ENCODE measurements at regions not wholly inside any gene's neighbourhood (a gene's known extent, or its start where the extent isn't known, plus 50 kb on each side); places are given as distances from the start of the nearest gene placed in this dataset.
"Not testable (repeated sequence)": the region's sequence is repeated elsewhere in the genome, so short reads cannot be mapped to it uniquely, and the experiment has no call there.

DNA sequence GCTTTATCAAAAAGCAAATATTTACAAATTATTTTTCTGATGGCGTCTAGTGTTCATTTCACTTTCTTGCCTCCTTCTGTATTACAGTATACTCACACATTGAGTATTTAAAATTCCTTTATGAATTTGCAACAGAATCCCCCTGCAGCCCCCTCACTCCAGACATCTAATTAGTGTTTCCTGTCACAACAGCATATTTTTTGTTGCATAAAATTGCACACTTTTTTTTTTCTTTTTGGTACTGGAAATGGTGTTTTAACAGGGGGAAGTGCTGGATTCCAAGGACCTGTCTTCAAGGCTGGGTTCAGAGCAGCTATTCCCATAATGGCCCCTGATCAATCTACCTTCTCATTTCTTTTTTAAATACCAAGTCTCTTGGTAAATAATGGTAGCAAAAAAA lies 184.3 kb upstream of the HMCN1 start:
- ATAC-seq (no peak), DNase-seq (no peak)
- TF ChIP-seq, protein P1, sequence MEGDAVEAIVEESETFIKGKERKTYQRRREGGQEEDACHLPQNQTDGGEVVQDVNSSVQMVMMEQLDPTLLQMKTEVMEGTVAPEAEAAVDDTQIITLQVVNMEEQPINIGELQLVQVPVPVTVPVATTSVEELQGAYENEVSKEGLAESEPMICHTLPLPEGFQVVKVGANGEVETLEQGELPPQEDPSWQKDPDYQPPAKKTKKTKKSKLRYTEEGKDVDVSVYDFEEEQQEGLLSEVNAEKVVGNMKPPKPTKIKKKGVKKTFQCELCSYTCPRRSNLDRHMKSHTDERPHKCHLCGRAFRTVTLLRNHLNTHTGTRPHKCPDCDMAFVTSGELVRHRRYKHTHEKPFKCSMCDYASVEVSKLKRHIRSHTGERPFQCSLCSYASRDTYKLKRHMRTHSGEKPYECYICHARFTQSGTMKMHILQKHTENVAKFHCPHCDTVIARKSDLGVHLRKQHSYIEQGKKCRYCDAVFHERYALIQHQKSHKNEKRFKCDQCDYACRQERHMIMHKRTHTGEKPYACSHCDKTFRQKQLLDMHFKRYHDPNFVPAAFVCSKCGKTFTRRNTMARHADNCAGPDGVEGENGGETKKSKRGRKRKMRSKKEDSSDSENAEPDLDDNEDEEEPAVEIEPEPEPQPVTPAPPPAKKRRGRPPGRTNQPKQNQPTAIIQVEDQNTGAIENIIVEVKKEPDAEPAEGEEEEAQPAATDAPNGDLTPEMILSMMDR (IDR thresholded peaks at IDR 0.05), result no peak
- no peaks in the 10 kb centered on the region for H3K36me3 ChIP-seq
- H3K27ac ChIP-seq, result no peak overlapping the region
- intact Hi-C loops (cut with DNase I), result no loop called here
- no peaks in the 10 kb centered on the region for H3K9me3 ChIP-seq
- H3K4me1 ChIP-seq, result no peaks in the 10 kb centered on the region
- no peaks in the 10 kb centered on the region for H3K27me3 ChIP-seq (ENCODE audit: low read depth)
- H3K4me3 ChIP-seq, result no peak overlapping the region

DNA sequence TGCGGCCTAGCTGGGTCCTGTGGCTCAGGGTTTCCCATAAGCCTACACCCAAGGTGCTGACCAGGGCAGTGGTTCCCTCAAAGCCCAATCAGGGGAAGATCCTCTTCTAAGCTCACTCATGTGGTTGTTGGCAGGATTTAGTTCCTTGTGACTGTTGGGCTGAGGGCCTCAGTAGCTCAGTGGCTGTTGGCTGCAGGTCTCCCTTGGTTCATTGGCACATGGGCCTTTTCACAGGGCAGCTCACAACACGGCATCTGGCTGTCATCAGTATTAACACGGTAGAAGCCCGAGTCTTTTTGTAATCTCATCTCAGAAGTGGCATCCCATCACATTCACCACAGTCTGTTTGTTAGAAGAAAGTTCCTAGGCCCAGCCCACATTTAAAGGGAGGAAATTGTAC lies 188.2 kb upstream of the HMCN1 start:
- Histone ChIP-seq H3K27ac (no peak overlapping the region), H3K36me3 (no peaks in the 10 kb centered on the region), H3K4me3 (no peak overlapping the region), H3K4me1 (no peaks in the 10 kb centered on the region), H3K27me3 (ENCODE audit: low read depth) (no peaks in the 10 kb centered on the region), H3K9me3 (no peaks in the 10 kb centered on the region)
- intact Hi-C loops (cut with DNase I), result no loop called here
- no peak for DNase-seq
- TF ChIP-seq, protein P1 (IDR thresholded peaks at IDR 0.05), result no peak
- no peak for ATAC-seq

DNA sequence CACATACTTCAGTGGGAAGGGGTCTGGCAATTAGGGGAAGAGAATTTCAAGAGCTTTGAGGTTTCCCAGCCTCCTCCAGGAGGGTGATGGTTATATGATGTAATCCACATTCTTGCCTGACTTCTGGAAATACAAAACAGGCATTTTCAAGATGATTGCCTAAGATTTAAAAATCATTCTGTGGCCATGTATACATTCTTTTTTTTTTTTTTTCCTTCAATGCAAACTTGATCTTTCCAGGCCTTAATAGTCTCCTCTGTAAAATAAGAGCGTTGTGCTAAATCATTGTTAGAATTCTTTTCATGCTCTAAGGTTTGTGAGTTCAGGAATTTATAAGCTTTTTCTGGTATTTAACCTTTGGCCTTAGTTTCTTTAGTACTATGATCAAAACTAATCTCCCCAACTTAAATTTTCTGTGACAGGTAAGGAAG lies 192.3 kb upstream of the HMCN1 start:
- no peaks in the 10 kb centered on the region for H3K36me3 ChIP-seq
- intact Hi-C loops (cut with DNase I), result no loop called here
- H3K4me3 ChIP-seq, result no peak overlapping the region
- H3K27ac ChIP-seq, result no peak overlapping the region
- TF ChIP-seq, protein P1 (IDR thresholded peaks at IDR 0.05), result no peak
- DNase-seq (no peak), ATAC-seq (no peak)
- H3K9me3 ChIP-seq, result no peaks in the 10 kb centered on the region
- H3K4me1 ChIP-seq, result no peaks in the 10 kb centered on the region
- H3K27me3 ChIP-seq (ENCODE audit: low read depth), result no peaks in the 10 kb centered on the region

DNA sequence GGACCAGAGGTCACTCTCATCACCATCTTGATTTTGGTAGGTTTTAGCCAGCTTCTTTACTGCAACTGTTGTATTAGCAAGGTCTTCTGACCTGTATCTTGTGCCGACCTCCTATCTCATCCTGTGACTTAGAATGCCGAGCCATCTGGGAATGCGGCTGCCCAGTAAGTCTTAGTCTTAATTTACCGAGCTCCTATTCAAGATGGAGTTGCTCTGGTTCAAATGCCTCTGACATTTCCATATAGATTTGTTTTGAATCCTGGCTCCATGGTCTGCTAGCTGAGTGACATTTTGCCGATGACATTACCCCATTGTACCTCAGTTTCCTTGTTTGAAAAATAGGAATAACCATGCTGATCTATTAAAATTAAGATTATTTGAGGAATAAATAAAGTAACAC lies 193.9 kb upstream of the HMCN1 start:
- intact Hi-C loops (cut with DNase I), result no loop called here
- H3K27me3 ChIP-seq (ENCODE audit: low read depth), result no peaks in the 10 kb centered on the region

DNA sequence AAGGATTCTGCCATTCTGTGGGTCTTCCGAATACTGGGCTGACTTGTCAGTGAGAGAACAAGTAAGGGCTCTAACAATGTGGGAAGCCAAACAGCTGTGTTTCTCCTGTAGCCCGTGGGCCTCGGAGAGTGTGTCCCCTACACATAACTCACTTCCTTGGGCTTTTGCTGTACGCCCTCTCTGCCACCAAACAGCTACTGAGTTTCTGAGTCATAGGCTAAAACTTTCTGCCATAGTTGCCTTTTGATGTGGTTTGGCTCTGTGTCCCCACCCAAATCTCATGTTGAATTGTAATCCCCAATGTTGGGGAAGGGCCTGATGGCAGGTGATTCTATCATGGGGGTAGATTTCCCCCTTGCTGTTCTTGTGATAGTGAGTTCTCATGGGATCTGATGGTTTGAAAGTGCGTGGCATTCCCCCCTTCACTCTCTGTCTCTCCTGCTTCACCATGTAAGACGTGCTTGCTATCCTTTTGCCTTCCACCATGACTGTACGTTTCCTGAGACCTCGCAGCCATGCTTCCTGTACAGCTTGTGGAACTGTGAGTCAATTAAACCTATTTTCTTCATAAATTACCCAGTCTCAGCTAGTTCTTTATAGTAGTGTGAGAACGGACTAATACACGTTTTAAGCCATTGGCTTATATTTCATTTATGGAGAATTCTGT lies 194.8 kb upstream of the HMCN1 start:
- Histone ChIP-seq H3K27me3 (ENCODE audit: low read depth) (no peaks in the 10 kb centered on the region), H3K4me3 (no peak overlapping the region), H3K27ac (no peak overlapping the region), H3K9me3 (no peaks in the 10 kb centered on the region), H3K36me3 (no peaks in the 10 kb centered on the region), H3K4me1 (no peaks in the 10 kb centered on the region)
- ATAC-seq (no peak), DNase-seq (no peak)
- intact Hi-C loops (cut with DNase I), result no loop called here
- TF ChIP-seq, protein P1 (IDR thresholded peaks at IDR 0.05), result no peak

More for the DNA sequence above, 193.9 kb upstream of the HMCN1 start:
- H3K4me3 ChIP-seq, result no peak overlapping the region
- ATAC-seq (no peak), DNase-seq (no peak)
- no peaks in the 10 kb centered on the region for H3K4me1 ChIP-seq
- H3K27ac ChIP-seq, result no peak overlapping the region
- TF ChIP-seq, protein P1 (IDR thresholded peaks at IDR 0.05), result no peak
- H3K9me3 ChIP-seq, result no peaks in the 10 kb centered on the region
- no peaks in the 10 kb centered on the region for H3K36me3 ChIP-seq

DNA sequence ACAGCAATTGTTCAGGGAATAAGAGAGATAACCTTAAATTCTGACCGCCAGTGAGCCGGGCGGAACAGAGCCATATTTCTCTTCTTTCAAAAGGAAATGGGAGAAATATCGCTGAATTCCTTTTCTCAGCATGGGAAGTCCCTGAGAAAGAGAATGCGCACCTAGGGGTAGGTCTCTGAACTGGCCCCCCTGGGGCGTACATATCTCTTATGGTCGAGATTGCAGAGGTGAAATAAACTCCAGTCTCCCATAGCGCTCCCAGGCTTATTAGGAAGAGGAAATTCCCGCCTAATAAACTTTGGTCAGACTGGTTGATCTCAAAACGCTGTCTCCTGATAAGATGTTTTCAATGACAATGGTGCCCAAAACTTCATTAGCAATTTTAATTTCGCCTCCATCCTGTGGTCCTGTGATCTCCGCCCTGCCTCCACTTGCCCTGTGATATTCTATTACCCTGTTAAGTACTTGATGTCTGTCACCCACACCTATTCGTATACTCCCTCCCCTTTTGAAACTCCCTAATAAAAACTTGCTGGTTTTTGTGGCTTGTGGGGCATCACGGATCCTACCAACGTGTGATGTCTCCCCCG lies 195.8 kb upstream of the HMCN1 start:
- H3K36me3 ChIP-seq; H3K27me3 ChIP-seq (ENCODE audit: low read depth); ATAC-seq; H3K4me1 ChIP-seq; intact Hi-C loops (cut with DNase I); H3K9me3 ChIP-seq; H3K27ac ChIP-seq; H3K4me3 ChIP-seq; DNase-seq: not testable (repeated sequence)

All from lower lobe of right lung (tissue), 2 donors.